Endothelial cell of umbilical vein (primary cell): ENCODE measurements at regions not wholly inside any gene's neighbourhood (a gene's known extent, or its start where the extent isn't known, plus 50 kb on each side); places are given as distances from the start of the nearest gene placed in this dataset.

Source experiments
- CTCF ChIP-seq, 2 donors: IDR thresholded peaks; 1 replicate in 1 of 2; 2 replicates in 1 of 2; pipeline ENCODE4 v1.5.1; 2011; ENCODE audit warnings: low read length in 2 of 2, mild to moderate bottlenecking in 2 of 2, moderate library complexity in 2 of 2, control low read depth in 1 of 2, inconsistent platforms in 1 of 2, low read depth in 1 of 2; ENCODE audit not compliant: insufficient read depth in 1 of 2; ENCODE audit errors: extremely low read depth in 1 of 2
- EZH2 ChIP-seq: IDR thresholded peaks from 2 replicates; pipeline ENCODE4 v1.6.1; 2012; ENCODE audit warnings: borderline replicate concordance, low read depth, mild to moderate bottlenecking, moderate library complexity, low read length, inconsistent platforms; ENCODE audit not compliant: severe bottlenecking
- JUN ChIP-seq: IDR thresholded peaks from 2 replicates; pipeline ENCODE4 v1.6.1; 2011; ENCODE audit warnings: borderline replicate concordance, low read depth; ENCODE audit not compliant: insufficient read length, insufficient read depth
- POLR2A ChIP-seq: IDR thresholded peaks from 2 replicates; pipeline ENCODE4 v1.6.1; 2012; ENCODE audit warnings: low read depth, mild to moderate bottlenecking, control low read depth, low read length

DNA sequence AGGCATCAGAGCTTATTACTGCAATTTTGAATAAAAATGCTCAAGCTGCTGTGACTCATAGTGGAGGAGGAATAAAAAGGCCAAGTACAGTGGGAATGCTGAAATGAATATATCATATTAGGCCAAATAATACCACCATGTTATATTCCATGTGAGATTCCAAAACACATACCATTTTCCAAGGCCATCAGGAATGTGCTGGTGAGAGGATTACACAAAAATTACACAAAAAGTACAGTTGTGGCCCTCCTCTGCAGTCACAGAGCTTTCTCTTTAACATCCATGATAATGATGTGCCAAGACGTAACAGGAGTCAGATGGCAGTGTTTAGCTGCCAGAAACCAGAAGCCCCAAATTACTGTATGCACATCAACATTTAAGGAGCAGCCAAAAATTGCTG is 153.5 kb downstream of the PCDH18 start:
- no peak for TF ChIP-seq EZH2
- no peak for TF ChIP-seq JUN
- TF ChIP-seq CTCF (IDR thresholded peaks at IDR 0.05; ENCODE audit: extremely low read depth in 1 of 2, insufficient read depth in 1 of 2, low read depth in 1 of 2, low read length in 2 of 2), result no peak
- TF ChIP-seq POLR2A, result no peak
